ENCODE measurements at regions not wholly inside any gene's neighbourhood (a gene's known extent, or its start where the extent isn't known, plus 50 kb on each side); places are given as distances from the start of the nearest gene placed in this dataset.

DNA sequence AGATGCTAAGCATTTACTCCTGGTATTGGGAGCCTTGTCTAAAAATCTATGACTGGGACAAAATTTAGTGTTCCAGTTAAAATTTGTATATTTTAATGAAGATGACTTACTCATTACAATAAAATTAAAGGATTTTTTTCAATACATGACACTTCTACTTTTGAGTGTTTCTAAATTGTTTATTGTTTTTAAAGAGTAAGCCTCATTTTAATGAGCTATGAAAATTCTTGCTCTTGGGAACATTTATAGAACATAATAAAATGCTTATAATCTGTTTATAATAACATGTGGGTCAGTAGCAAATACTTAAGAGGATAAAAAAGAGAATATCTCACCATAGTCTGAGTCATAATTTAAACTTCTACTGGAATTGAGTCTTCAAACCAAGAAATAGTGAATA, 149.5 kb downstream of the PLCE1 start:
- Histone ChIP-seq H3K4me3 (no peak overlapping the region), H3K4me1 (ENCODE audit: low read depth) (no peaks in the 10 kb centered on the region), H3K9me3 (no peaks in the 10 kb centered on the region), H3K36me3 (ENCODE audit: low read depth) (no peaks in the 10 kb centered on the region)
- DNase-seq (no peak), ATAC-seq (no peak)
- TF ChIP-seq, protein P1, sequence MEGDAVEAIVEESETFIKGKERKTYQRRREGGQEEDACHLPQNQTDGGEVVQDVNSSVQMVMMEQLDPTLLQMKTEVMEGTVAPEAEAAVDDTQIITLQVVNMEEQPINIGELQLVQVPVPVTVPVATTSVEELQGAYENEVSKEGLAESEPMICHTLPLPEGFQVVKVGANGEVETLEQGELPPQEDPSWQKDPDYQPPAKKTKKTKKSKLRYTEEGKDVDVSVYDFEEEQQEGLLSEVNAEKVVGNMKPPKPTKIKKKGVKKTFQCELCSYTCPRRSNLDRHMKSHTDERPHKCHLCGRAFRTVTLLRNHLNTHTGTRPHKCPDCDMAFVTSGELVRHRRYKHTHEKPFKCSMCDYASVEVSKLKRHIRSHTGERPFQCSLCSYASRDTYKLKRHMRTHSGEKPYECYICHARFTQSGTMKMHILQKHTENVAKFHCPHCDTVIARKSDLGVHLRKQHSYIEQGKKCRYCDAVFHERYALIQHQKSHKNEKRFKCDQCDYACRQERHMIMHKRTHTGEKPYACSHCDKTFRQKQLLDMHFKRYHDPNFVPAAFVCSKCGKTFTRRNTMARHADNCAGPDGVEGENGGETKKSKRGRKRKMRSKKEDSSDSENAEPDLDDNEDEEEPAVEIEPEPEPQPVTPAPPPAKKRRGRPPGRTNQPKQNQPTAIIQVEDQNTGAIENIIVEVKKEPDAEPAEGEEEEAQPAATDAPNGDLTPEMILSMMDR (IDR thresholded peaks at IDR 0.05): no peak
- intact Hi-C loops (cut with DNase I, micrococcal nuclease): no loop called here

DNA sequence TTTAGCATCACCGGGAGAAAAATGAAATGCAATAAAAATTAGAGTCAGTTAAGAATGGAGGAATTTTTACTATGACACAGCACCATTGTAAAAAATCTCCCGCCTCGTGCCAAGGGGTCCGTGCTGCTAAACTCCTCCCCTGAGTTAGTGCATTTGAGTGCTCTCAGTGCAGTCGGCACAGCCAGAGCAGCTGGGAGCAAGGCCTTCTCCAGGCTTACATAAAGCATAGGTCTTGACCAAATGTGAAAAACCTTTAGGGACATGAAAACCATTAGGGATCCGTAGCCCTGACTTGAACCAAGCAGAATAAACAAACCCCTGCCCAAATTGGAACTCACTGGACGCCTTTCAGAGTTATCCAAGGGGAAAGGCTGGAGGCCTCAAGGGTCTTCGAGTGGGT, 152.6 kb downstream of the PLCE1 start:
- no peaks in the 10 kb centered on the region for H3K4me1 ChIP-seq (ENCODE audit: low read depth)
- TF ChIP-seq, protein P1 (IDR thresholded peaks at IDR 0.05): no peak
- DNase-seq (no peak), ATAC-seq (no peak)
- H3K9me3 ChIP-seq: no peaks in the 10 kb centered on the region
- no peak overlapping the region for H3K4me3 ChIP-seq
- intact Hi-C loops (cut with DNase I, micrococcal nuclease): no loop called here
- no peaks in the 10 kb centered on the region for H3K36me3 ChIP-seq (ENCODE audit: low read depth)

DNA sequence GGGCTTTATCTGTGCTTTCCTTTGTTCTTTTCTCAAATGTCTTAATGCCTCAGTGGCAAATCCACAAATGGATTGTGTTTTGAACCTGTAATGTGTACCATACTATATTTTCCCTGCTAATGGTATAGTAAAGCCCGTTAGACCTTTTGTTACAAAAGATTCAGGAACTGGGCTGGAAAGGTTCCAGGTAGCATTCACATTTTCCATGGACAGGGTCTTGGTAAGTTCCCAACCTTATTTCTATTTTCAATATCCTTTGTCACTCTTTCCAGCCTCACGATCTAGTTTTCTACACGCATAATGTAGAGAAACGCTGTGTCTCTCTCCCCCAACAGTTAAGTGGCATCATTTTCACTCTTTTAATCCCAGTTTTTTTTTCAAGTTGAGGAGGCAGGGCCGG, 153.0 kb downstream of the PLCE1 start:
- DNase-seq: no peak
- no peak for ATAC-seq
- Histone ChIP-seq H3K9me3 (no peaks in the 10 kb centered on the region), H3K36me3 (ENCODE audit: low read depth) (no peaks in the 10 kb centered on the region), H3K4me3 (no peak overlapping the region), H3K4me1 (ENCODE audit: low read depth) (no peaks in the 10 kb centered on the region)
- TF ChIP-seq, protein P1 (IDR thresholded peaks at IDR 0.05): no peak
- intact Hi-C loops (cut with DNase I, micrococcal nuclease): no loop called here

DNA sequence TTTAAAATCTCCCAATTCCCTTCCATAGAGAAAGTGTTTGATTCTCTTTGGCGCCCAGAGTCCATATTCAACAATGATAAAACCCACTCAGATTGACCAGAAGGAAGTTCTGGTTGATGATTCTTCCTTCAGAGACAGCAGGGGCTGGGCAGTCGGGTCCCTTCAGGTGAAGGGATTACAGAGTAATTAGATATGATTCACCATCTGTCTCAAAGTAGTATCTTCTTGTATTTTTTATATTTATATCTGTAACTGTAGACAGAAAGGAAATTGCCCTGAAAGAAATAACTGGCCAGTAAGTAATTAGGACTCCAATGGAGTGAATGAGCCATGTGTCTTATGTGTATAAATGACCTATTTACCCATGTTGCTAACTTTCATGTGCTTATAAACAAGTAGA, 156.0 kb downstream of the PLCE1 start:
- Histone ChIP-seq H3K4me1 (ENCODE audit: low read depth) (no peaks in the 10 kb centered on the region), H3K4me3 (no peak overlapping the region), H3K36me3 (ENCODE audit: low read depth) (no peaks in the 10 kb centered on the region), H3K9me3 (no peaks in the 10 kb centered on the region)
- TF ChIP-seq, protein P1 (IDR thresholded peaks at IDR 0.05): no peak
- ATAC-seq: no peak
- intact Hi-C loops (cut with DNase I, micrococcal nuclease): no loop called here
- no peak for DNase-seq

DNA sequence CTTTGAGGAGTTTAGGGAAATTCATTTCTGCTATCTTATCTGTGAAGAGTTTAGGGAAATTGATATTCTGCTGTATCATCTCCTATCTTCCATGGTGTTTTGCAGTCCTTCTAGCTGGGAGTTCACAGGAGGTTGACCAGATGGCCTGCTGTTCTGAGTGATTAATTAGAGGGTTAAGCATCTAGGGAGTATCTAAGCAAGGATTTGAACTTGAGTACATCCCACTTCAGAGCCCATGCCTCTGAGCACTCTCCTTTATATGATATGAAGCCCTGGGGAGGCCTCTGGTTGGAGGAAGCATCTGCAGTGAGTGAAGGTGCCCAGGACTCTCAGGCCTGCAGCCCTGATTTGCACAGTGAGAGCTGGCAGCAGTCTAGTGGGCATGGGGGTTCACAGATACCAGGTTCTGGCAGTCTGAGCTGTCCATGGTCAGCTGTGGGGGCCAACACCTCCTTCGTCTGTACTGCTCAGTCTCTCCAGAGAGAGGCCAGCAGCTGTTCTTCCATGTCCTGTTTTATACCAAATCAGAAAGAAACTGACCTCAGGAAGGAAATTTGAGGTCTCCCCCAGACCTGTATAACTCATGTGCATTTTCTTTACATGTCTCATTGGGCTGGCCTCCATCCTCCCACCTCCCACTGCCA, 156.9 kb downstream of the PLCE1 start:
- ATAC-seq: no peak
- TF ChIP-seq, protein P1 (IDR thresholded peaks at IDR 0.05): no peak
- Histone ChIP-seq H3K4me3 (no peak overlapping the region), H3K36me3 (ENCODE audit: low read depth) (no peaks in the 10 kb centered on the region), H3K9me3 (no peaks in the 10 kb centered on the region), H3K4me1 (ENCODE audit: low read depth) (no peaks in the 10 kb centered on the region)
- intact Hi-C loops (cut with DNase I, micrococcal nuclease): no loop called here
- DNase-seq: no peak

All from mucosa of descending colon (tissue), 3 donors.